K562 (cell line): ENCODE measurements at regions not wholly inside any gene's neighbourhood (a gene's known extent, or its start where the extent isn't known, plus 50 kb on each side); places are given as distances from the start of the nearest gene placed in this dataset.

Experiments
- ARID3B ChIP-seq: fragments of 250-450 bp; sonication (Bioruptor Pico); IDR thresholded peaks from 2 replicates; pipeline ENCODE4 v1.4.0; 2020; ENCODE audit warnings: borderline replicate concordance
- DPF2 ChIP-seq: fragments of 450-650 bp; IDR thresholded peaks from 2 replicates; pipeline ENCODE4 v1.6.1; 2016
- GATAD2B ChIP-seq: fragments of 450-650 bp; IDR thresholded peaks from 2 replicates; pipeline ENCODE4 v1.6.1; 2017; ENCODE audit warnings: mild to moderate bottlenecking, borderline replicate concordance
- KLF10 ChIP-seq: fragments of 250-450 bp; sonication (Bioruptor Pico); IDR thresholded peaks from 2 replicates; pipeline ENCODE4 v1.6.1; 2021; ENCODE audit warnings: matching md5 sums
- MECOM ChIP-seq: fragments of 250-450 bp; sonication (Bioruptor Pico); IDR thresholded peaks from 2 replicates; pipeline ENCODE4 v1.8.0; 2022; ENCODE audit warnings: inconsistent platforms
- POLR2A ChIP-seq: fragments of 450-650 bp; conservative IDR thresholded peaks from 2 replicates; pipeline ENCODE4 v1.6.1; 2016
- PRDM10 ChIP-seq: fragments of 450-650 bp; IDR thresholded peaks from 2 replicates; pipeline ENCODE4 v1.6.1; 2018; ENCODE audit not compliant: partially characterized antibody
- SMARCA4 ChIP-seq: fragments of 450-650 bp; IDR thresholded peaks from 2 replicates; pipeline ENCODE4 v1.6.1; 2016
- TOE1 ChIP-seq, 2 experiments: fragments of 450-650 bp in 1 of 2; sonication (generic) in 1 of 2; formaldehyde crosslinking in 1 of 2; IDR thresholded peaks; 2 replicates each; pipeline versions ENCODE4 v1.7.1 to v1.8.0; 2016 to 2022; ENCODE audit warnings: borderline replicate concordance in 2 of 2, mild to moderate bottlenecking in 2 of 2, antibody characterized with exemption in 1 of 2, inconsistent platforms in 1 of 2, low read depth in 1 of 2, missing genetic modification reagents in 1 of 2, moderate library complexity in 1 of 2
- ZMIZ1 ChIP-seq, 2 experiments: fragments of 150-350 bp in 1 of 2; IDR thresholded peaks; 2 replicates each; pipeline ENCODE4 v1.6.1; 2012 to 2016; ENCODE audit warnings: low read depth in 2 of 2, low read length in 2 of 2, mild to moderate bottlenecking in 1 of 2, moderate library complexity in 1 of 2

- TF ChIP-seq TOE1 (IDR thresholded peaks at IDR 0.05; ENCODE audit: borderline replicate concordance) (no peak), TOE1 (CRISPR knock-in tag; IDR thresholded peaks at IDR 0.05; ENCODE audit: borderline replicate concordance, low read depth) (no peak), GATAD2B (no peak), ARID3B (CRISPR knock-in tag) (no peak), ZMIZ1 (IDR thresholded peaks at IDR 0.05; ENCODE audit: low read depth in 2 of 2, low read length in 2 of 2) (no peak), MECOM (no peak), KLF10 (CRISPR knock-in tag) (no peak), PRDM10 (no peak), POLR2A (no peak), DPF2 (no peak), SMARCA4 (no peak)
Observed at GRCh38 chr1:55679971-55680370, 464.8 kb upstream of the USP24 start (continued).
